ENCODE measurements at regions not wholly inside any gene's neighbourhood (a gene's known extent, or its start where the extent isn't known, plus 50 kb on each side); places are given as distances from the start of the nearest gene placed in this dataset.

DNA sequence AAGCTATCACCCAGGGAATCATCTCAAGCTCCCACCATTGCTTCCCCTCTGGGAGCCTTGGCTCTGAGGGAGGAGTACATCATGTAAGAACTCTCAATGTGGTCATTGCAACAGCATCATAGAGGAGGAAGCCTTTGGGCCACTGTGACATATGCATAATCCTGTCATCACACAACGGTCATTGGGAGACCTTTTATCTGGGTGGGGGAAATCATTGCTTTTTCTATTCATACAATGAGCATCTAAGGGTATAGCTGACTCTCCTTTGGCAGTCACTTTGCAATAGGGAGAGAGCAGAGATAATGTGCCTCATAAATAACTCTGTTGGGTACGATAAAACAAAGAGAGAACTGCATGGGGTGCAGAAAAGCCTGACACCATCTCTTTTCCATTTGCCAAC, 155.2 kb upstream of the KCNIP4 start:
- TF ChIP-seq, protein P1, sequence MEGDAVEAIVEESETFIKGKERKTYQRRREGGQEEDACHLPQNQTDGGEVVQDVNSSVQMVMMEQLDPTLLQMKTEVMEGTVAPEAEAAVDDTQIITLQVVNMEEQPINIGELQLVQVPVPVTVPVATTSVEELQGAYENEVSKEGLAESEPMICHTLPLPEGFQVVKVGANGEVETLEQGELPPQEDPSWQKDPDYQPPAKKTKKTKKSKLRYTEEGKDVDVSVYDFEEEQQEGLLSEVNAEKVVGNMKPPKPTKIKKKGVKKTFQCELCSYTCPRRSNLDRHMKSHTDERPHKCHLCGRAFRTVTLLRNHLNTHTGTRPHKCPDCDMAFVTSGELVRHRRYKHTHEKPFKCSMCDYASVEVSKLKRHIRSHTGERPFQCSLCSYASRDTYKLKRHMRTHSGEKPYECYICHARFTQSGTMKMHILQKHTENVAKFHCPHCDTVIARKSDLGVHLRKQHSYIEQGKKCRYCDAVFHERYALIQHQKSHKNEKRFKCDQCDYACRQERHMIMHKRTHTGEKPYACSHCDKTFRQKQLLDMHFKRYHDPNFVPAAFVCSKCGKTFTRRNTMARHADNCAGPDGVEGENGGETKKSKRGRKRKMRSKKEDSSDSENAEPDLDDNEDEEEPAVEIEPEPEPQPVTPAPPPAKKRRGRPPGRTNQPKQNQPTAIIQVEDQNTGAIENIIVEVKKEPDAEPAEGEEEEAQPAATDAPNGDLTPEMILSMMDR (IDR thresholded peaks at IDR 0.05; ENCODE audit: insufficient read depth, low read depth, low read length), result no peak
- TF ChIP-seq EZH2 (IDR thresholded peaks at IDR 0.05; ENCODE audit: insufficient read depth, low read length), result no peak

All from astrocyte (in vitro differentiated cells and primary cell).